HG03066 (cell line): ENCODE measurements at regions not wholly inside any gene's neighbourhood (a gene's known extent, or its start where the extent isn't known, plus 50 kb on each side); places are given as distances from the start of the nearest gene placed in this dataset.

Experiments
- ATAC-seq: cut with Tn5 transposase; IDR thresholded peaks from one replicate; pipeline ENCODE4 v1.9.1; 2021; ENCODE audit warnings: low read depth; ENCODE audit not compliant: unreplicated experiment

DNA sequence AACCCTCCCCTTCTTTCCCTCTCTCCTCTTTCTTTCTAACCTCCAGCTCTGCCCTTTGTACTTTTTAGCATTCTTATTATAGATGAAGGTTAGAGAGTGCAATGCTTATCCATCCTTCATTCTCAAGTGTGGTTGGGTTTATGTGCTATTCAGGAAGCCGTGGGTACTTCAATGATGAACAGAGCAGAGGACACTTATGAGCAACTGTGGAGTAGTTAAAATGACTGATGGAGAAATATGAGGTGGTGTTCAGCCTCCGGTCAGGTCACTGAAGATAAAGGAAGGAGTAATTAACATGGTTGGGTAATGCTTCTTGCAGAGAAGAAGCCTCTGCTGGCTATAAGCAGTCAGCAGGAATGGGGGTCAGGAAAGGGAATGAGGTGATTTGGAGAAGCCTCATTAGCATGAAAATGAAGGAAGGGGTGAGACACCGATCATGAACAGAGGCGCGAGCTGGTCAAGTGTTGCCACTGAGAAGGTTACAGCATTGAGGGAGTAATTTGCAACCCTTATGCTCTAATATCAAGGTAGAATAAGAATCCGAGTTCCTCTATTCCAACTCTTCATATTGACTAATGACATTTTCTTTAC is 174.7 kb downstream of the LPIN1 start:
- no peak for ATAC-seq

DNA sequence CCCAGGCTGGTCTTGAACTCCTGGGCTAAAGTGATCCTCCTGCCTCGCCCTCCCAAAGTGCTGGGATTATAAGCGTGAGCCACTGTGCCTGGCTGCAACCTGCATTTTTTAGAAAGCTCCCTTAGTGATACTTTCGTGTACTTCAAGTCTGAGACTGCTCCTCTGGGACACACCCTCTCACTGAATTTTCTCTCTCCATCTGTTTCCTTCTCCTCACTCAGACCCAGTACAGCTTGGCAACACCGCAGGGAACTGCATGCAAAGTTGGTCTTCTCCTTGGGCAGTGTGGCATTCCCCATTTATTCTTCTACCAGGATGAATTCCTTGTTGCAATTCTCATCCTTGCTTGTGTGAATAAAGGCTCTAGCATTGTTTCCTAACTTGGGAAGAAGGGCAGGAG is 175.9 kb downstream of the LPIN1 start:
- no peak for ATAC-seq

DNA sequence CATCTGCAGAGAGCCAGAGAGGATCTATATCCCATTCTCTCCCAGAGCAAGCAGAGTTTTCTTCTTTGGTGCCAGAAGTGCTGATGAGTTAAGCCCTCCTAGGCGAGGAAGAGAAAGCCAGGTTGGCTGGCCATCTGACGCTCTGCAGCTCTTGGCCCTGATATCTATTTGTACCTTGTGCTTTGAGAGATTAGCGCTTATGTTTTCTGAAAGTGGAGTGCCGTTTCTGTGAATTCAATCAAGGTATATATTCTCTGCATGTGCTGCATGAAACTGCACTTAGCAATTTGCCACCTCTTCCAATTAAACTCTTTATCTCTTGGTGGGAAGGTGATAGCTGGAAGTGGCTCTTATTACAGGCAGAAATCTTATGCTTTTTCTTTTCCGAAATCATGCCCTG is 177.5 kb downstream of the LPIN1 start:
- no peak for ATAC-seq

DNA sequence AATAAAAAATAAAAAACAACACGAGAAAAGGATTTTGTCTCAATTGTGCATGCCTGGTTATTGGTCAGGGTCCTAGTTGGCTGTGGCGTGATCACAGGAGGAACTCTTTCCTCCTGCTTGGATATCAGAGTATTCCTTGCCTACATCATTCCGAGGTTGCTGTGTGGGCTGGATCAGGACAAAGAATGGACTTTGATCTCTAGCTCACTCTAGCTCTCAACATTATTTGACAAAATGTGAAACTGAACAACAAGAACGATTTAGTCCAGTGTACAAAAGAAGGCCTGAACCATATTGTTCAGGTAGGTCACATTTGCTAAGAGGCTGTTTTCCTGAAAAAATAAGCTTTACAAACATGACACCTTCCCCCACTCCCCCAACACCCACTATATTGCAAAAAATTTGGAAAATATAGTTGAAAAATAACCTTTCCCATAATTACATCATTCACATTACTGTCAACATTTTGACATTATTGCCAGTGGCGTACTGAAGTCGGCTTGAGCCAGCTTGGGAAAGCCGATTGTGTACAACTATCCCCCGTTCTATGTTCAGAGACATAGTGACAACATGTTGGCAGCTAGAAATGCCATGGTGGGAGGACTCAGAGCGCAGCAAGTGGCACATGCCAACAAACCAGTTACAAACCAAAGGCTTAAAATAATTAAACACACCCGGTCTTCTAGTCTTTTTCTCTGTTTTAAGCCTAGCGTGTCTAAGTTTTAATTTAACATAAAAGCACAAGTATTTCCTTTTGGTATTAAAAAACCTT is 179.0 kb downstream of the LPIN1 start:
- ATAC-seq = no peak

DNA sequence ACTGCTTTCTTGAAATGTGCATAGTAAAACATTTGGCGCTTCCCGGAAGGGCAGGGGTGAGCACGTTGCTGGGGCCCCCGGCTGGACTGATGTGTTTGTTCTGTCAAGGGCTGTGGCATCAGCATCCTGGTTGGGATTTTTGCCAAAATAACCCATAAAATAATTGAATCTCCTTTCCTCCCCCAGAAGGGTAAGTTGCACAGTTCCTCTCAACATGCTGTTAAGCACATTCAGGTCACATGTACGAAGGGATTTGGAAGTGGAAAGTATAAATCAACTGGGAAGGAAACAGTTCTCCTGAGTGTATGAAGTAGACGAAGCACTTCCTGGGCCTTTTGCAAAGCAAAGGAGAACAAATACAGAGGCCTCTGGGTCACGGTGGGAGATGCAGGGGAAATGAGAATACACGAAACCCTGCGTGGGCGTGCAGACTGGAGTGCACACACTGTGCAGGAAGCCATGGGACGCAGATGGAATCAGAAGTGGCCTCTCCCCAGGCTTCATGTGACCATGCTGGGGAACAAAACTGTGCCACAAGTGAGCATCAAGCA is 183.9 kb downstream of the LPIN1 start:
- ATAC-seq = no peak

DNA sequence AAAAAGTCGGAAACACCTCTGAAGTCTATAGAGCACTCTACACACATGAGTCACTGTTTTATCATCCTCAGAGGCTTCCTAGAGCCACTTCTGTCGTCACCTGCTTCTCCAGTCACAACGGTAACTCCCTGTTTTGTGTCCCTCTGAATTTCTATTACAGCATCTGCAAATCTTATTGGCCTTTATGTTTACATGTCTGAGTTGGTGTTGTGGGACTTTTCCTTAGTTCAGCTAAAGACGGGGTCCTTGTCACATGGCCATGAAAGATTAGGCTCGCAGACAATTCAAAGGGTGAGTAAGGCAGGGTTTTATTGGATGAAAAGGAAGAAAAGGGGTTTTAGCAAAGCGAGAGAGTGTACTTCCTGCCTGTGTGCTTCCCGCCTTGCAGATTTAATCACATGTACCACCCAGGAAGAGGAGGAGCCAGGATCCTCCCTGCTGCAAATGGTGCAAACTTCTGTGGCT is 185.6 kb downstream of the LPIN1 start:
- ATAC-seq = no peak

DNA sequence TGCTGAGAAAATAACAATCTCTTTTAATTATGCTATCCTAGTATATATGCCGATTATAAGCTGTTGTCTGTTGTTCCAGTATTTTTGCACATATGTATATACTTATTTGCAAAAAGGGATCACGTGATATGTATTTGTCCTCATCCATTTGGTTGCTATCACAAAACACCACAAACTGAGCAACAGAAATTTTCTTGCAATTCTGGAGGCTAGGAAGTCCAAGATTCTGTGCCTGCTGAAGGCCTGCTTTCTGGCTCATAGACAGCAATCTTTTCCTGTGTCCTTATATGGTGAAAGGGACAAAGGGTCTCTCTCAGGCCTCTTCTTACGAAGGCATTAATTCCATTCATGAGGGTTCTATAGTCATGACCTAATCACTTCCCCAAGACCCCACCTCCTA is 186.5 kb downstream of the LPIN1 start:
- ATAC-seq = no peak

DNA sequence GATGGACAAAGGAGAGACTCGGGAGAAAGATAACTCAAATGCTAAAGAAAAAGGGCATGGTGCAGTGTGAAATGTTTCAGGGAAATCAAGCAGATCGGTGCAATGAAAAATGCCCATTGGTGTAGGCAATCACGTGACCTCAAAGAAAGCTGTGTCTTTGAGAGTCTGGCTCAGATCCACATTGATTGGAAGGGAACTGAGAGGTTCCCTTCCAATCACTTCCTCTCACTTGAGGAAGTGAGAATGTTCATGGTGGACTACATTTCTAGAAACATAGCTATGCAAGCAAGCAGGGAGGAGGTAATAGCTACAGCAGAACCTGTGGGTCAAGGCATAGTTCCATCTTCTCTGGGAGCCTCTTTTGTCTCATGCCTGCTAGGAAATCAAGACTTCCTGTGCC is 187.4 kb downstream of the LPIN1 start:
- no peak for ATAC-seq

DNA sequence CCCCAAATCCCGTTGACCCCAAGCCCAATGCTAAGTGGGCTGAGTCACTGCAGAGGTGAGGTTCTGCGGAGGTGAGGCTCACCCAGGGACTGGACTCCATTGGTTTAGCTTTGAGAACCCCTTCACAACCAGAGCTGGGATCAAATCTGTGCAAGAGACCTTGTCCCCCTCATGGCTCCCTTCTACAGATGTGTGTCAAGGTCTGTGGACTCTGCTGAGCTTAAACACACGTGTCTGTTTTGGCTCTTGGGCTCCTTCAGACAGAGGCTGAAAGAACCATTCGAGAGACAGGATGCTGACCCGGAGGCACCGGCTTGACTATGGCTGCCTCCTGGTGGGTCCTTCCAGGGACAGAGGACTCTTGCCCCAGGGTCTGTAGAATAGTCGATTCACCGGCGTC is 190.3 kb downstream of the LPIN1 start:
- no peak for ATAC-seq

DNA sequence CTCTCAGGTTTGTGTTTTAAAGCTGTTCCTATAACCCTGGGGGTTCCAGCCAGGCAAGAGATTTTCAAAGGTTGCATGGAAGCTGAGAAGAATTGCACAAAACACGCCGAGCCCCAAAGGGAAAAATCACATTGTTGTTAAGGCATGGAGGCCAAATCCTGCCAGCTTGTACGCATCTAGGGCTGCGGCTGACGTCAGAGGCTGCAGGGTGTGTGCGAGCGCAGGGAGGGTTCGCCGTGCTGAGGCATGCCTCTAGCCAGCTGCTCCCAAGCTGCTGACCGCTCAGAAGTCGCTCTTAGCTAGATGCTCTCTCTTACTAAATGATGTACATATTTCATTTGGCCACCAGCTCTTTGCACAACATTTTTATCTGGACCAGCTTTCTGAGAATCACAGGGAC is 191.8 kb downstream of the LPIN1 start:
- no peak for ATAC-seq

DNA sequence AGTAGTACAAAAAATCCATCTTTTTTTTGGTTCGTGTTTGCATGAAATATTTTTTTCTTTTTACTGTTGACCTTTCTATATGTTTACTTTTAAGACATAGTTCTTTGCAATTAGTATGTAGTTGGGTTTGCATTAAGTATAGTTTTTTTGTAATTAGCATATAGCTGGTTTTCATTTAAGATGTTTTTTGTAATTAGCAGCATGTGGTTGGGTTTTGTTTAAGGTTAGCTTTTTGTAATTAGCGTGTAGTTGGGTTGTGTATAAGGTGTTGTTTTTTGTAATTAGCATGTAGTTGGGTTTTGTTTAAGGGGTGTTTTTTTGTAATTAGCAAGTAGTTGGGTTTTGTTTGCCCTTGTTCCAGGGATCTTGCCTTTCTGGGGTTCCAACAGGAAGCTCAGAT is 193.1 kb downstream of the LPIN1 start:
- no peak for ATAC-seq

DNA sequence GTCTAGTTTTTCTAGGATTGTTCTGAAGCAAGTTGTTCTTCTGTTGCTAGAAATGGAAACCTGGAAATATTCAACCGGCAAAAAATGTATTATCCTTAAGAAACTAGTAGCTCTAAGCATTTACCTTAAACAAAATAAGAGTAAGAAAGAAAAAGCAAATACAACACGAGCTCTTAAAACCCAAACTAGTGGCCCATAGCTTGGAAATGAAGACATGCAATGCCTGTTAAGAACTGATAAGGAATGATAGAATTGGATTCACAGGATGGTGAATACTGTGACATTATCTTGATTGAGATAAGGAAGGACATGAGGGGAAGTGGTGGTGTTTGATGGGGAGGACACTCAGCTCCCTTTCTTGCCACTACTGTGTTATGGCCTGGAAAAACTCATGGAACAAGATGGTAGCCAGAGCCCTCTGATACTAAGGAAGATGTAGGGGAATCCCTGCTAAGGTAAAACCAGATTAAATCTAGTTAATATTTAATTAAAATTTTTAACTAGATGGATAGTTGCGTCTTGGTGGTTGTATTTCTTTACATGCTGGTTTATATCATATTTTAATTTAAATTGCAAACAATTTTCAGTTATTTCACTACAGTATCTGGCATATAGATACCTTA is 193.8 kb downstream of the LPIN1 start:
- ATAC-seq = no peak

DNA sequence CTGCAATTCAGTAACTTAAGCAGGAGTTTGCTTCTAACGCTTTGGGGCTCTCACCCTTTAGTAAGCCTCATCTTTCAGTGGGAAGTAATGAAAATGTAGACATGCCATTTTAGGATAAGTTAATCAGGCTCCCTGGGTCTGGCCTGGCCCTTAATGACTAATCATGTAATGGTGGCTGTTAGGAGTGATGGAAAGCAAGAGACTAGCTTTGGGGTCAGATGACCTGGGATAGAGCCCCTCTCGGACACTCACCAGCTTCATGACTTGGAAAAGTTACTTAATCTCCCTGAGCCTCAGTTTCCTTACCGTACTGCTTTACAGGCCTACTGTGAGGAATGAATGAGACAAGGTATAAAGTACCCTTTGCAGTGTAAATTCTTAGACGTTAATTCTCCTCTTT is 194.4 kb downstream of the LPIN1 start:
- ATAC-seq = no peak

DNA sequence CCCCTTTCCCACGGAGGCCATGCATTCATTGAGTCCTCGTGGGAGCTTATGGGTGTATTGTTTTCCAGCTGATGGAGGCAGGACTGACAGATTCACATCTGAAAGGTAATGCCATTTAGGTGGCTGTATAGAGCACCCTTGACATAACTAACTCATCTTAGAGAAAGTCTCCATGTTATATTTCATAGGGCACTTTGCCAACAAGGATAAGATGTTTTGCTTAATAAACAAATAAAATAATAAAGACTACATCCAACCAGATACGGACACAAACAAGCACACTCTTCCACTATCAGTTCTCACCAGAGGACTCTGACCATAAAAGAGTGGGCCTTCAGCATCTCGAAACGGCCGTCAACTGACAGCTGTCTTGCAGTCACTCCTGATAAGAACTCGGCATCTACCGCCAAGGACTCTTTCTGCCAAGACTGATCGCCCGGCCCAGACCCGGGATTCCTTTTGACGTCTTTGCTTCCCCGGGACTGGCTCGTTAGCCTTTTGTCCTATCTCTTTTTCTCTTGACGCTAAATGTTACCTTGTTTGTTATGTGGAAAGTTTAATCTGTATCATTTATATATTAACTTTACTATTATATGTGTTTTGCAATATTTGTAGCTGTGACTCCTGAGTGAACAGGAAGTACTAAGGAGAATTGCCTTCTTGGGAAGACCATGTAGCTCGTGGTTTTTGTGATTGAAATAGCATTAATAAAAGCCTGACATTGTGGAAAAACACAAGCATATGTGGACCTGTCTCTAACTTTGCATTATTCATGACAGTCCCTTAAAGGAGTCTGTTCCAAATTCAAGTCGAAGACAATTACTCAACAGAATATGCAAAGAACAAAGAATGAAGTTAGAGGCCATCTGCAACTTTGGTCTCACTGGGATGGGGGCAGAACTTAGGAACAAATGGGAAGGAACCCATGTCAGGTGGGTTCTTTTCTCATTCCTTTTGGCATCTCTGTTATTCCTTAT is 195.1 kb downstream of the LPIN1 start:
- no peak for ATAC-seq

DNA sequence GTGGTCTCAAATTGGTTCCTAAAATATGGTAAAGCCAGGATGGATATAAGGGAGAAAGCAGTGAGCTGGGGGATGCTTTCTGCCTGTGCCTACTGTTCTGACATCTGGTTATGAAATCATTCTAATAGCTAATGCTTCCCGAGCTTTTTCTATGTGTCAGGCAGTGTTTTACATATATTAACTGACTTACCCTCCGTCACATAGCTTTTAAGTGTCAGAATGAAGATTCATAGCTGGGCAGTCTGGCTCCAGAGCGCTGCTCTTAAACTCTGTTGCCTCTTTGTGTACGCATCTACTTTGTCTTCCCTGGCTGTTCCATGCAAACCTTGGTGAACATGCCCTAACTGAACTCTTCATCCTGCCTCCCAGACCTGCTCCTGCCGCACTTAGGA is 195.7 kb downstream of the LPIN1 start:
- no peak for ATAC-seq

DNA sequence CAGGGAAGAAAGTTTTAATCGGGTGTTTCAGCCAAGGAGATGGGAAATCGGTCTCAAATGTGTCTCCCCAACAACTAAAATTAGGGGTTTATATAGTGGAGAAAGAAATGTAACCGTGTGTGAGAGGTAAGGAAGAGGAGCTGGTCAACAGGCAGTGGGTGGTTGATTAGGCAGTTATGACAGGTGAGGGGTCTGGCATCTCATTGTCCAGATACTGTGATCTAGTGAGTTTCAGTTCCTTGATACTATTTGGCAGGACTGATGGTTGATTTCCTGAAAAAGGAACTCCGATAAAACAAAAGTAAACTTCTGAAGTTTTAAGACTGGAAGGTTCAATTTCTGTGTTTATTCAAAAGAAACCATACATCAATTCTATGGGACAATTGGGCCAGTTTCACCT is 197.9 kb downstream of the LPIN1 start:
- ATAC-seq = no peak

DNA sequence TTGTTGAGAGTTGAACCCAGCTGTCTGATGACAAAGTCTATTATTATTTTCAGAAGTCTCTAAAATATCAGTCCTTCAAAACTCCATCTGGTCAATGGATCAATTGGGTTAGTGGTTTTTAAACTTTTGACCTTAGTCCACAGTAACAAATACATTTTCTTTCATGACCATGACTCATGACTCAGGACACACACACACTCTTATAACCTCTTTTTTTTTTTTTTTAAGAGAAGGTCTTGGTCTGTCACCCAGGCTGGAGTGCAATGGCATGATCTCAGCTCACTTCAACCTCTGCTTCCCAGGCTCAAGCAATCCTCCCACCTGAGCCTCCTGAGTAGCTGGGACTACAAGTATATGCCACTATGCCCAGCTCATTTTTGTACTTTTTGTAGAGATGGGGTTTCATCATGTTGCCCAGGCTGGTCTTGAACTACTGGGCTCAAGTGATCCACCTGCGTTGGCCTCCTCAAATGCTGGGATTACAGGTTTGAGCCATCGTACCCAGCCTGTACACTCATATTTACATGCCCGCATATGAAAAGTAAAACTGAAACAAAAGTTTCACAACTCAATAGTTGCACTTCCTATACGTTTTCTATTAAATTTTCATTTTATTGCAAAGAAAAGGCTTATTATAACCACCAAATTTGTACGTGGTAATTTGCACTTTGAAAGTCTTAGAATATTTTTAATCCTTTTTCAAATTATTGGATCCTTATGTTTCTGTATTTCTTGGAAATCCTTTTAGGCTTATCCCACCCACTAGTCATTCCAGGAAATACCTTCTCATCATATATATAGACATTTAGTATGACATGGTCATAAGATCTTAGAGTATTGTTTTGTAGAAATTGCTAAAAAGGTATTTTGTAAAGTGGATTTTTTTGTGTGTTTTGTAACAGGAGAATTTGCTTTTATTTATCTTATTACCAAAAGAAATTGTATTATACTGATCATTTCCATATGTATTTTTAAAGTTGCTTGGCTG is 199.0 kb downstream of the LPIN1 start:
- peak; percentile 88 for ATAC-seq

DNA sequence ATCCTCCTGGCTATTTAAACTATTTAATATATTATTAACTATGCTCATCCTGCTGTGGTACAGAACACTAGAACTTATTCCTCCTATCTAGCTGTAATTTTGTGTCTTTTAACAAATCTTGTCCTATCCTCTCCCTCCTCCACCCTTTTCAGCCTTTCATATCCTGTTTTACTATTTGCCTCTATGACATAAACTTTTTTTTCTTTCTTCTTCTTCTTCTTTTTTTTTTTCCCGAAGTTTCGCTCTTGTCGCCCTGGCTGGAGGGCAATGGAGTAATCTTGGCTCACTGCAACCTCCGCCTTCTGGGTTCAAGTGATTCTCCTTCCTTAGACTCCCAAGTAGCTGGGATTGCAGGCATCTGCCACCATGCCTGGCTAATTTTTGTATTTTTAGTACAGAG is 201.5 kb downstream of the LPIN1 start:
- no peak for ATAC-seq

DNA sequence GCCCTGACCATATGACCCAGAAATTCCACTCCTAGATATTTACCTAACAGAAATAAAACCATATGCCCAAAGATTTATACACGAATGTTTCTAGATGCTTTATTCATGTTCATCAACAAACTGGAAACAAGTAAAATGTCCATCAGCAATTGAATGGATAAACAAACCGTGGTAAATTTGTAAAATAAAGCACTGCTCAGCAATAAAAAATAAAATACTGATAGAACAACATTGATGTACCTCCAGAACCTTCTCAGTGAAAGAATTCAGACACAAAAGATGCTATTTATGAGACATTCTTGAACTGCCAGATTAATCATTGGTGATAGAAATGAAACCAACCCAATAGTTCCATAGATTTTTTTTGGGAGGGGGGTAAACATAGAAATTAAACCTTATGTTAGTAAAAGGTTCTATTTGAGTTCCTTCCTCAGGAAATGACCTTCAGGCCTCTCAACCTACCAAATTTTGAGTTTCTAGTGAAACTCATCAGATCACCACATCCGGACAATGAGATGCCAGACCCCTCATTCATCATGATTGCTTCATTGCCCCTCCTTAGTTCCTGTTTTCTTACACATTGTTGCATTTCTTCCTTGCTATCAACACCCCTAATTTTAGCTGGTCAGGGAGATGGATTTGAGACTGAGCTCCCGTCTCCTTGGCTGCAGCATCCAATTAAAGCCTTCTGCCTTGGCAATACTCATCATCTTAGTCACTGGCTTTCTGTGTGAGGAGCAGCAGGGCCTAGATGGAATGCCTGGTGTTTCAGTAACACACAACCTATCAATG is 203.5 kb downstream of the LPIN1 start:
- no peak for ATAC-seq
